GM12873 (cell line): ENCODE measurements at regions not wholly inside any gene's neighbourhood (a gene's known extent, or its start where the extent isn't known, plus 50 kb on each side); places are given as distances from the start of the nearest gene placed in this dataset.

Experiments used
- TF ChIP-seq, protein P1 (sequence below): IDR thresholded peaks from 2 replicates; pipeline ENCODE4 v1.5.1; 2012; ENCODE audit warnings: low read depth, mild to moderate bottlenecking, moderate library complexity, low read length, control low read depth; ENCODE audit not compliant: insufficient read depth; ENCODE audit errors: missing control alignments

DNA sequence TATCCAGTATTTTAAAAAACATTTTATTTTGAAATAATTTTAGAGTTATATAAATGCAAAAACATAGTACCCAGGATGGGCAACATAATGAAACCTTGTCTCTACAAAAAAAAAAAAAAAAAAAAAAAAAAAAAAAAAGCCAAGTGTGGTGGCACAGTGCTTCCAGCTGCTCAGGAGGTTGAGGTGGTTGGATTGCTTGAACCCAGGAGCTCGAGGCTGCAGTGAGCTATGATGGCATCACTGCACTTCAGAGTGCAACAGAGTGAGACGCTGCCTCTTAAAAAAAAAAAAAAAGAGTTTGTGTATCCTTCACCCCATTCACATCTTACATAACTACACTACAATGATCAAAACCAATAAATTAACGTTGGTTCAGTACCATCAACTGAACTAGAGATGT is 115.6 kb upstream of the KIF26B start:
- TF ChIP-seq, protein P1, sequence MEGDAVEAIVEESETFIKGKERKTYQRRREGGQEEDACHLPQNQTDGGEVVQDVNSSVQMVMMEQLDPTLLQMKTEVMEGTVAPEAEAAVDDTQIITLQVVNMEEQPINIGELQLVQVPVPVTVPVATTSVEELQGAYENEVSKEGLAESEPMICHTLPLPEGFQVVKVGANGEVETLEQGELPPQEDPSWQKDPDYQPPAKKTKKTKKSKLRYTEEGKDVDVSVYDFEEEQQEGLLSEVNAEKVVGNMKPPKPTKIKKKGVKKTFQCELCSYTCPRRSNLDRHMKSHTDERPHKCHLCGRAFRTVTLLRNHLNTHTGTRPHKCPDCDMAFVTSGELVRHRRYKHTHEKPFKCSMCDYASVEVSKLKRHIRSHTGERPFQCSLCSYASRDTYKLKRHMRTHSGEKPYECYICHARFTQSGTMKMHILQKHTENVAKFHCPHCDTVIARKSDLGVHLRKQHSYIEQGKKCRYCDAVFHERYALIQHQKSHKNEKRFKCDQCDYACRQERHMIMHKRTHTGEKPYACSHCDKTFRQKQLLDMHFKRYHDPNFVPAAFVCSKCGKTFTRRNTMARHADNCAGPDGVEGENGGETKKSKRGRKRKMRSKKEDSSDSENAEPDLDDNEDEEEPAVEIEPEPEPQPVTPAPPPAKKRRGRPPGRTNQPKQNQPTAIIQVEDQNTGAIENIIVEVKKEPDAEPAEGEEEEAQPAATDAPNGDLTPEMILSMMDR = no peak

DNA sequence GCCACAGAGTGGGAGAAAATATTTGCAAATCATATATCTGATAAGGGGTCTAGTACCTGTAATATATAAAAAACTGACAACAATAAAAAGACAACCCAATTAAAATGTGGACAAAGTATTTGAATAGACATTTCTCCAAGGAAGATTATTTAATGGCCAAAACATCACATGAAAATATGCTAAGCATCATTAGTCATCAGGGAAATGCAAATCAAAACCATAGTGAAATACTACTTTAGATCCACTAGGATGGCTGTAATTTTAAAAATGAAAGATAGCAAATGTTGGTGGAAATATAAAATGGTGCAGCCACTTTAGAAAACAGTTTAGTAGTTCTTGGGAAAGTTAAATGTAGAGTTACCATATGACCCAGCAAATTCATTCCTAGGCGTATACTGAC is 118.7 kb upstream of the KIF26B start:
- TF ChIP-seq, protein P1 = no peak

DNA sequence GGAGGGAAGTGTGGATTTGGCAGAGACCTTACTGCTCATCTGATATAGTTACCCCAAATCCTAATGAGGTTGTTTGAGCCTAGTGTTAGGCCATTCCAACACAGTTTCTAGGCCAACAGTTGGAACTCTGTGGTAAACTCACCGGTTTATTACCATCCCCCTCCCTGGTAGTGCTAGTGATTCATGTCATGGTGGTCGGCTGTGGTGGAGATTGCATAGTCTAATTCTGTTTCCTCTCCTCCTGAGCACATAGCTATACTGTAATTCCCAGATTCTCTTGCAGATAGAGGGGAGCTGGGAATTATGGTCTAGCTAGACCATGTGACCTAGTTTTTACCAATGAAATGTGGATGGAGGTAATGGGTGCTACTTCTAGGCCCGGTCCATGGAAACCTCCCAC is 123.7 kb upstream of the KIF26B start:
- TF ChIP-seq, protein P1 = no peak

DNA sequence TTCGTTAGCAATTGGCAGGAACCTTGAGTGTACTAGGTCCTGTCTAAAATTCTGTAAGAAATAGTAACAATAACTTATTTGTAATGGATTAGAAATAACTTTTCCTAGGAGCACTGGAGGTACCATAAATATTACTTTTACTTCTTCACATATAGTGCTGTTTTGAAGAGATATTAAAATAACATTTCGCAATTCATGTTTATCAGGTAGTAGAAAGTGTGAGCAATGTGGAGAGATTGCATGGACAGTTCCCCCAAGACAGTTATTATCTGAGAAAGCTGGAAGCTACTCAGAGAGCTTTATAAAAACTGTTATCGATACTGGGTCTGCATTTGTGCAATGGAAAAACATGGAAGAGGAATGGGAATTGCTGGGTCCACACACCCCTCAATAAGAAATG is 128.5 kb upstream of the KIF26B start:
- TF ChIP-seq, protein P1 = no peak

DNA sequence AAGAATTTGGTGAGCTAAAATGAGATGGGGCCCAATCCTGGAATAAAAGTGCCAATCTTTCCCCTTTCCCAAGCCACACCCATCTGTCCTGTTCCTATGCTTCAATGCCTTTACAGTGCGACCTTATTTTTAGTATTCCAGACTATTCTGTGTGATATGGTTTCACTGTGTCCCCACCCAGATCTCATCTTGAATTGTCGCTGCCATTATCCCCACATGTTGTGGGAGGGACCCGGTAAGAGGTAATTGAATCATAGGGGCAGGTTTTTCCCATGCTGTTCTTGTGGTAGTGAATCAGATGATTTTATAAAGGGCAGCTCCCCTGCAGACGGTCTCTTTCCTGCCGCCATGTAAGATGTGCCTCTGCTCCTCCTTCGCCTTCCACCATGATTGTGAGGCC is 129.3 kb upstream of the KIF26B start:
- TF ChIP-seq, protein P1 = no peak

DNA sequence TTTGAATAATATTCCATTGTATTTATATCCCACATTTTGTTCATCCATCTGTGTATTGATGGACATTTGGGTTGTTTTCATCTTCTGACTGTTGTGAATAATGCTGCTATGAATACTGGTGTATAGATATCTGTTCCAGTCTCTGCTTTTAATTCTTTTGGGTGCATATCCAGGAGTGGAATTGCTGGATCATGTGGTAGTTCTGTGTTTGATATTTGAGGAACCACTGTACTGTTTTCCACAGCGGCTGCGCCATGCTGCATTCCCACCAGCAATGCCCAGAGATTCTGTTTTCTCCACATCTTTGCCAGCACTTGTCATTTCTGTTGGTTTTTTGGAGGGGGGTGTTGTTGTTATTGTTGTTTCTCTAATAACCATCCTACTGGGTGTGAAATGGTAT is 131.6 kb upstream of the KIF26B start:
- TF ChIP-seq, protein P1 = no peak

DNA sequence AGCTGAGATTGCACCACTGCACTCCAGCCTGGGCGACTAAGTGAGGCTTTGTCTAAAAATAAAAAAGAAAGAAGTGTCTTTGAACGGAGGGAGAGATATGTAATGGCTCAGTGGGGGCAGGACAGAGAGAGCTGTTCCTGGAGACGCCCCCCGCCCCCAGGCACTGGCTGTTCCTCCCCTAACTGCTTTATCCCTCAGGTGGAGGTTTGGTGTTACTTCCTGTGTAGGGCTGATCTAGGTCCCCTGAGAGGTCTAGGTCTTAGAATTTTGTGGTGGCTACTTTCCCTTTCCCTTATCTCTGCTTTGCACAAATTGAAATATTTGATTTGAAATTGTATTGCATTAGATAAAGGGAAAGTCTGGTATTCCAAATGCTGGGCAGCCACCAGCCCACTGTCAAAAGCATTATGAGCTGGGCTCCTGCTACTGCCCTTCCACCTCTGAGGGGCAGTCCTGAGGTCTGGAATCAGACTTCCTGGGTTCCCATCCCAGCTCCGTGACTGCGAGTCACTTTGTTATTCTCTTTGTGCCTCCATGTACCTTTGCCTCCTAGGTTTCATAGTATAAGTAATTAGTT is 134.8 kb upstream of the KIF26B start:
- TF ChIP-seq, protein P1 = no peak
